ENCODE measurements at regions not wholly inside any gene's neighbourhood (a gene's known extent, or its start where the extent isn't known, plus 50 kb on each side); places are given as distances from the start of the nearest gene placed in this dataset.

- Histone ChIP-seq H3K36me3 (ENCODE audit: low read depth) (no peaks in the 10 kb centered on the region), H3F3A (ENCODE audit: insufficient read depth) (no peaks in the 10 kb centered on the region), H3K79me2 (ENCODE audit: insufficient read depth) (no peaks in the 10 kb centered on the region), H3K27me3 (replicated peaks; ENCODE audit: insufficient read depth) (no peaks in the 10 kb centered on the region), H3K4me3 (no peak overlapping the region), H4K20me1 (ENCODE audit: insufficient read depth) (no peaks in the 10 kb centered on the region), H3K9me2 (ENCODE audit: insufficient read depth) (no peaks in the 10 kb centered on the region), H3K9me3 (ENCODE audit: low read depth) (no peaks in the 10 kb centered on the region), H2AFZ (no peak overlapping the region), H3K27ac (no peak overlapping the region), H3K4me1 (ENCODE audit: insufficient read depth) (no peaks in the 10 kb centered on the region), H3K4me2 (ENCODE audit: unreplicated experiment) (no peak overlapping the region), H3K9ac (no peak overlapping the region)
- DNase-seq: no peak
- TF ChIP-seq EZH2 (IDR thresholded peaks at IDR 0.05; ENCODE audit: insufficient read depth, poor library complexity, severe bottlenecking) (no peak), EZH2phosphoT487 (IDR thresholded peaks at IDR 0.05; ENCODE audit: insufficient read depth, low read depth) (no peak)
- in situ Hi-C loops (cut with MboI): no loop called here
- 3% methylated on average over 2 of the region's 2 CpGs for WGBS, 2 experiments (ENCODE audit: low coverage in 1 of 2, low lambda C conversion rate in 2 of 2, missing lambda C conversion rate in 2 of 2)
These were observed 1233.9 kb upstream of the ADGRL2 start for GRCh38 chr1:80566867-80567266.

GRCh38 chr1:80566123-80566522 is 1234.6 kb upstream of the ADGRL2 start:
- H3K27me3 ChIP-seq (replicated peaks; ENCODE audit: insufficient read depth): no peaks in the 10 kb centered on the region
- no peak overlapping the region for H2AFZ ChIP-seq
- H3K36me3 ChIP-seq (ENCODE audit: low read depth): no peaks in the 10 kb centered on the region
- no peak overlapping the region for H3K4me2 ChIP-seq (ENCODE audit: unreplicated experiment)
- no peak overlapping the region for H3K9ac ChIP-seq
- H3K4me1 ChIP-seq (ENCODE audit: insufficient read depth): no peaks in the 10 kb centered on the region
- H3K9me3 ChIP-seq (ENCODE audit: low read depth): no peaks in the 10 kb centered on the region
- no peaks in the 10 kb centered on the region for H3F3A ChIP-seq (ENCODE audit: insufficient read depth)
- no peak overlapping the region for H3K27ac ChIP-seq
- H4K20me1 ChIP-seq (ENCODE audit: insufficient read depth): no peaks in the 10 kb centered on the region
- TF ChIP-seq EZH2 (IDR thresholded peaks at IDR 0.05; ENCODE audit: insufficient read depth, poor library complexity, severe bottlenecking): no peak
- TF ChIP-seq EZH2phosphoT487 (IDR thresholded peaks at IDR 0.05; ENCODE audit: insufficient read depth, low read depth): no peak
- no peak overlapping the region for H3K4me3 ChIP-seq
- WGBS, 2 experiments (ENCODE audit: low coverage in 1 of 2, low lambda C conversion rate in 2 of 2, missing lambda C conversion rate in 2 of 2): 56 to 64% methylated on average over 1 of the region's 1 CpG
- H3K9me2 ChIP-seq (ENCODE audit: insufficient read depth): no peaks in the 10 kb centered on the region
- no peaks in the 10 kb centered on the region for H3K79me2 ChIP-seq (ENCODE audit: insufficient read depth)
- DNase-seq: no peak
- in situ Hi-C loops (cut with MboI): no loop called here

GRCh38 chr1:80565406-80565805 is 1235.3 kb upstream of the ADGRL2 start:
- Histone ChIP-seq H3K4me1 (ENCODE audit: insufficient read depth) (no peaks in the 10 kb centered on the region), H3K9me3 (ENCODE audit: low read depth) (no peaks in the 10 kb centered on the region), H3K27ac (no peak overlapping the region), H3K9me2 (ENCODE audit: insufficient read depth) (no peaks in the 10 kb centered on the region), H3K36me3 (ENCODE audit: low read depth) (no peaks in the 10 kb centered on the region), H2AFZ (no peak overlapping the region), H3K79me2 (ENCODE audit: insufficient read depth) (no peaks in the 10 kb centered on the region), H4K20me1 (ENCODE audit: insufficient read depth) (no peaks in the 10 kb centered on the region), H3F3A (ENCODE audit: insufficient read depth) (no peaks in the 10 kb centered on the region), H3K27me3 (replicated peaks; ENCODE audit: insufficient read depth) (no peaks in the 10 kb centered on the region), H3K4me3 (no peak overlapping the region), H3K4me2 (ENCODE audit: unreplicated experiment) (no peak overlapping the region), H3K9ac (no peak overlapping the region)
- 0 to 5% methylated on average over 1 of the region's 1 CpG for WGBS, 2 experiments (ENCODE audit: low coverage in 1 of 2, low lambda C conversion rate in 2 of 2, missing lambda C conversion rate in 2 of 2)
- no peak for TF ChIP-seq EZH2 (IDR thresholded peaks at IDR 0.05; ENCODE audit: insufficient read depth, poor library complexity, severe bottlenecking)
- no peak for TF ChIP-seq EZH2phosphoT487 (IDR thresholded peaks at IDR 0.05; ENCODE audit: insufficient read depth, low read depth)
- in situ Hi-C loops (cut with MboI): no loop called here
- DNase-seq: no peak

- Histone ChIP-seq H3K9ac (no peak overlapping the region), H3K27ac (no peak overlapping the region), H4K20me1 (ENCODE audit: insufficient read depth) (no peaks in the 10 kb centered on the region), H3K4me2 (ENCODE audit: unreplicated experiment) (no peak overlapping the region), H3K36me3 (ENCODE audit: low read depth) (no peaks in the 10 kb centered on the region), H2AFZ (no peak overlapping the region), H3K27me3 (replicated peaks; ENCODE audit: insufficient read depth) (no peaks in the 10 kb centered on the region), H3K9me3 (ENCODE audit: low read depth) (no peaks in the 10 kb centered on the region), H3K4me3 (no peak overlapping the region), H3F3A (ENCODE audit: insufficient read depth) (no peaks in the 10 kb centered on the region), H3K4me1 (ENCODE audit: insufficient read depth) (no peaks in the 10 kb centered on the region), H3K9me2 (ENCODE audit: insufficient read depth) (no peaks in the 10 kb centered on the region), H3K79me2 (ENCODE audit: insufficient read depth) (no peaks in the 10 kb centered on the region)
- 7 to 13% methylated on average over 1 of the region's 1 CpG for WGBS, 2 experiments (ENCODE audit: low coverage in 1 of 2, low lambda C conversion rate in 2 of 2, missing lambda C conversion rate in 2 of 2)
- TF ChIP-seq EZH2phosphoT487 (IDR thresholded peaks at IDR 0.05; ENCODE audit: insufficient read depth, low read depth) (no peak), EZH2 (IDR thresholded peaks at IDR 0.05; ENCODE audit: insufficient read depth, poor library complexity, severe bottlenecking) (no peak)
- in situ Hi-C loops (cut with MboI): no loop called here
- no peak for DNase-seq
These were observed 1258.5 kb upstream of the ADGRL2 start for GRCh38 chr1:80542231-80542630.

GRCh38 chr1:80540596-80540995 is 1260.1 kb upstream of the ADGRL2 start:
- Histone ChIP-seq H3K4me3 (no peak overlapping the region), H3K36me3 (ENCODE audit: low read depth) (no peaks in the 10 kb centered on the region), H3K27ac (no peak overlapping the region), H3K79me2 (ENCODE audit: insufficient read depth) (no peaks in the 10 kb centered on the region), H4K20me1 (ENCODE audit: insufficient read depth) (no peaks in the 10 kb centered on the region), H3K9me2 (ENCODE audit: insufficient read depth) (no peaks in the 10 kb centered on the region), H3K27me3 (replicated peaks; ENCODE audit: insufficient read depth) (no peaks in the 10 kb centered on the region), H3K4me2 (ENCODE audit: unreplicated experiment) (no peak overlapping the region), H3K9me3 (ENCODE audit: low read depth) (no peaks in the 10 kb centered on the region), H3K9ac (no peak overlapping the region), H3F3A (ENCODE audit: insufficient read depth) (no peaks in the 10 kb centered on the region), H2AFZ (no peak overlapping the region), H3K4me1 (ENCODE audit: insufficient read depth) (no peaks in the 10 kb centered on the region)
- no peak for DNase-seq
- TF ChIP-seq EZH2phosphoT487 (IDR thresholded peaks at IDR 0.05; ENCODE audit: insufficient read depth, low read depth): no peak
- no peak for TF ChIP-seq EZH2 (IDR thresholded peaks at IDR 0.05; ENCODE audit: insufficient read depth, poor library complexity, severe bottlenecking)
- 10 to 14% methylated on average over 1 of the region's 1 CpG for WGBS, 2 experiments (ENCODE audit: low coverage in 1 of 2, low lambda C conversion rate in 2 of 2, missing lambda C conversion rate in 2 of 2)
- in situ Hi-C loops (cut with MboI): no loop called here

All from GM23248 (cell line).